ENCODE measurements at regions not wholly inside any gene's neighbourhood (a gene's known extent, or its start where the extent isn't known, plus 50 kb on each side); places are given as distances from the start of the nearest gene placed in this dataset.

GRCh38 chr10:108039821-108040584 is 875.5 kb upstream of the SORCS1 start:
- TF ChIP-seq CTCF (conservative IDR thresholded peaks at IDR 0.05), result no peak
- no peak for TF ChIP-seq EZH2 (IDR thresholded peaks at IDR 0.05; ENCODE audit: low read depth)

Measured in PC-9 (cell line).